ENCODE measurements at regions not wholly inside any gene's neighbourhood (a gene's known extent, or its start where the extent isn't known, plus 50 kb on each side); places are given as distances from the start of the nearest gene placed in this dataset.
"Not testable (repeated sequence)": the region's sequence is repeated elsewhere in the genome, so short reads cannot be mapped to it uniquely, and the experiment has no call there.

GRCh38 chr5:30343707-30344106, 849.8 kb upstream of the CDH6 start:
- no peak for DNase-seq

GRCh38 chr5:30341466-30341865, 852.0 kb upstream of the CDH6 start:
- no peak for DNase-seq

GRCh38 chr5:30337084-30337573, 856.4 kb upstream of the CDH6 start:
- DNase-seq: no peak

GRCh38 chr5:30331534-30331933, 862.0 kb upstream of the CDH6 start:
- DNase-seq: no peak

- DNase-seq: no peak
Measured at GRCh38 chr5:30325795-30326194, 867.7 kb upstream of the CDH6 start.

- no peak for DNase-seq
Measured at GRCh38 chr5:30324083-30324482, 869.4 kb upstream of the CDH6 start.

GRCh38 chr5:30287890-30288289, 905.6 kb upstream of the CDH6 start:
- no peak for DNase-seq

GRCh38 chr5:30279237-30279636, 914.2 kb upstream of the CDH6 start:
- no peak for DNase-seq

- no peak for DNase-seq
Measured at GRCh38 chr5:30267026-30267425, 926.5 kb upstream of the CDH6 start.

- no peak for DNase-seq
Measured at GRCh38 chr5:30239331-30240022, 954.0 kb upstream of the CDH6 start.

GRCh38 chr5:30237189-30237588, 956.3 kb upstream of the CDH6 start:
- no peak for DNase-seq

GRCh38 chr5:30209755-30210154, 983.7 kb upstream of the CDH6 start:
- no peak for DNase-seq

- DNase-seq: no peak
Measured at GRCh38 chr5:30197662-30198061, 995.8 kb upstream of the CDH6 start.

- DNase-seq: no peak
Measured at GRCh38 chr5:30195036-30195435, 998.5 kb upstream of the CDH6 start.

- DNase-seq: no peak
Measured at GRCh38 chr5:30194595-30194994, 998.9 kb upstream of the CDH6 start.

GRCh38 chr5:30183795-30184194, 1009.7 kb upstream of the CDH6 start:
- no peak for DNase-seq

- DNase-seq: no peak
Measured at GRCh38 chr5:30156156-30156555, 1037.3 kb upstream of the CDH6 start.

GRCh38 chr5:30152431-30152830, 1041.1 kb upstream of the CDH6 start:
- no peak for DNase-seq

- DNase-seq: no peak
Measured at GRCh38 chr5:30150231-30150630, 1043.3 kb upstream of the CDH6 start.

GRCh38 chr5:30149526-30149925, 1044.0 kb upstream of the CDH6 start:
- no peak for DNase-seq

- DNase-seq: no peak
Measured at GRCh38 chr5:30147976-30148375, 1045.5 kb upstream of the CDH6 start.

GRCh38 chr5:30144059-30144458, 1049.4 kb upstream of the CDH6 start:
- DNase-seq: not testable (repeated sequence)

GRCh38 chr5:30142432-30142831, 1051.1 kb upstream of the CDH6 start:
- no peak for DNase-seq

- DNase-seq: no peak
Measured at GRCh38 chr5:30121043-30121442, 1072.4 kb upstream of the CDH6 start.

- DNase-seq: no peak
Measured at GRCh38 chr5:30117135-30117534, 1076.4 kb upstream of the CDH6 start.
